PC-3 (cell line): ENCODE measurements at regions not wholly inside any gene's neighbourhood (a gene's known extent, or its start where the extent isn't known, plus 50 kb on each side); places are given as distances from the start of the nearest gene placed in this dataset.

Source experiments
- ATAC-seq: fragments of 200-7000 bp; cut with Tn5 transposase; 2 replicates; pipeline ENCODE4 v1.9.1; 2020; ENCODE audit warnings: mild to moderate bottlenecking, moderate library complexity
- BruUV-seq: library from RNA; stranded (reverse); fragments of 400-500 nt; replicated peaks from 2 replicates; lab custom pipeline; 2021; lab: Mats Ljungman, UMichigan
- CTCF ChIA-PET: fragments of 300-600 bp; sonication (Branson Sonifier 250); formaldehyde crosslinking; loops from one replicate; lab custom pipeline; 2022; ENCODE audit warnings: antibody characterized with exemption; lab: Charles Lee
- POLR2A ChIA-PET: fragments of 300-600 bp; sonication (Branson Sonifier 250); formaldehyde crosslinking; loops from one replicate; lab custom pipeline; 2022; ENCODE audit warnings: antibody characterized with exemption; ENCODE audit not compliant: unreplicated experiment; lab: Charles Lee
- DNase-seq: peaks from one replicate; pipeline ENCODE4 v3.0.0-alpha.2; 2015
- H2AFZ ChIP-seq: fragments of 300-600 bp; sonication (generic); 2 replicates; pipeline ENCODE4 v1.6.0; 2016; ENCODE audit warnings: antibody characterized with exemption, low read length
- H3F3A ChIP-seq: fragments of 300-600 bp; sonication (generic); one replicate; pipeline ENCODE4 v1.6.0; 2017; ENCODE audit warnings: antibody characterized with exemption, low read length, control low read depth, mild to moderate bottlenecking; ENCODE audit not compliant: unreplicated experiment
- H3K27ac ChIP-seq: fragments of 300-600 bp; sonication (generic); 2 replicates; pipeline ENCODE4 v1.5.1; 2016; ENCODE audit warnings: mild to moderate bottlenecking, low read length
- H3K27me3 ChIP-seq: fragments of 300-600 bp; sonication (generic); 2 replicates; pipeline ENCODE4 v1.6.1; 2016; ENCODE audit warnings: low read length, mixed read lengths
- H3K36me3 ChIP-seq: fragments of 300-600 bp; sonication (generic); 2 replicates; pipeline ENCODE4 v1.6.1; 2016; ENCODE audit warnings: low read depth, mixed run types, low read length, mixed read lengths
- H3K4me1 ChIP-seq: fragments of 300-600 bp; sonication (generic); 2 replicates; pipeline ENCODE4 v1.5.1; 2016; ENCODE audit warnings: low read length; ENCODE audit not compliant: insufficient read depth
- H3K4me2 ChIP-seq: fragments of 300-600 bp; sonication (generic); 2 replicates; pipeline ENCODE4 v1.6.0; 2016; ENCODE audit warnings: low read length
- H3K4me3 ChIP-seq: fragments of 300-600 bp; sonication (generic); 2 replicates; pipeline ENCODE4 v1.5.1; 2016; ENCODE audit warnings: mild to moderate bottlenecking, low read length, mixed read lengths
- H3K79me2 ChIP-seq: fragments of 300-600 bp; sonication (generic); 2 replicates; pipeline ENCODE4 v1.6.1; 2017; ENCODE audit warnings: low read length, mixed read lengths
- H3K9ac ChIP-seq: fragments of 300-600 bp; sonication (generic); 2 replicates; pipeline ENCODE4 v1.6.0; 2016; ENCODE audit warnings: mild to moderate bottlenecking, low read length
- H3K9me2 ChIP-seq: fragments of 300-600 bp; sonication (generic); replicated peaks from 2 replicates; pipeline ENCODE4 v1.6.1; 2016; ENCODE audit warnings: mixed run types, low read length, mixed read lengths
- H3K9me3 ChIP-seq: fragments of 300-600 bp; sonication (generic); 2 replicates; pipeline ENCODE4 v1.6.1; 2016; ENCODE audit warnings: low read length, mixed read lengths
- H4K20me1 ChIP-seq: fragments of 300-600 bp; sonication (generic); 2 replicates; pipeline ENCODE4 v1.6.1; 2016; ENCODE audit warnings: low read length, mixed read lengths
- CTCF ChIP-seq: fragments of 300-600 bp; sonication (generic); conservative IDR thresholded peaks from 2 replicates; pipeline ENCODE4 v1.5.1; 2017; ENCODE audit warnings: antibody characterized with exemption, low read depth, mild to moderate bottlenecking, low read length
- EZH2 ChIP-seq: fragments of 300-600 bp; sonication (generic); IDR thresholded peaks from one replicate; pipeline ENCODE4 v1.6.1; 2017; ENCODE audit warnings: antibody characterized with exemption, mild to moderate bottlenecking, low read length; ENCODE audit not compliant: unreplicated experiment
- EZH2phosphoT487 ChIP-seq: fragments of 300-600 bp; sonication (generic); IDR thresholded peaks from 2 replicates; pipeline ENCODE4 v1.6.1; 2018; ENCODE audit warnings: mild to moderate bottlenecking, antibody characterized with exemption, low read length, borderline replicate concordance
- intact Hi-C: fragments of 100-400 bp; cut with micrococcal nuclease; formaldehyde crosslinking; loops from 2 replicates; pipeline ENCODE4 v1.9.0; 2023

GRCh38 chr3:181913254-181913653 is 201.5 kb downstream of the SOX2 start:
- intact Hi-C loops, result no loop called here
- peak; percentile 79 for DNase-seq

DNA sequence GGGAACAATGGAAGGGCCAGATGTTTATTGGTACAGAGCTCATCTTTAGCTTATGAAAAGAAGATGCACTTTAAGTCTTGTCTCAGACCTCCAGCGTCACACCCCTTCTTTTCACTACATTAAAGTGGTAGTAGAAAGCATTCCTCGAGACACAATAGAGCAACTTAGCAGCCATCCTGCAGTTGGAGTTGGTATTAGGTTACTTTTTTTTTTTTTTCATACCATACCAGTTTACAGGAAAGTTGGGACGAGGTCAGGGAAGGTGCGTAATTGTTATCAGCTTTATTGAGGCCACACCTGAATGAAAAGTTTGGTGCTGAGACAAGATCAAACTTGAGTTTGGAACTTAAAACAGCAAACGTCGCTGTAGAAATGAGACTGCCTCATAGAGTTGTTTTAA is 203.8 kb downstream of the SOX2 start:
- no peaks in the 10 kb centered on the region for H4K20me1 ChIP-seq
- no peaks in the 10 kb centered on the region for H3K79me2 ChIP-seq
- H3F3A ChIP-seq, result no peaks in the 10 kb centered on the region
- ATAC-seq (no peak), DNase-seq (no peak)
- no peak overlapping the region for H3K9ac ChIP-seq
- H3K9me2 ChIP-seq, result no peaks in the 10 kb centered on the region
- no peak overlapping the region for H3K27ac ChIP-seq
- intact Hi-C loops, result no loop called here
- peaks cover 35% of the 10 kb centered on the region for H3K4me1 ChIP-seq
- CTCF ChIA-PET, result no interaction called here
- POLR2A ChIA-PET, result no interaction called here
- no peaks in the 10 kb centered on the region for H3K27me3 ChIP-seq
- no peak overlapping the region for H3K4me2 ChIP-seq
- H3K9me3 ChIP-seq, result no peaks in the 10 kb centered on the region
- no TSS peak for BruUV-seq
- H2AFZ ChIP-seq, result no peak overlapping the region
- no peak overlapping the region for H3K4me3 ChIP-seq
- TF ChIP-seq EZH2 (no peak), CTCF (no peak), EZH2phosphoT487 (no peak)
- H3K36me3 ChIP-seq, result no peaks in the 10 kb centered on the region

More at GRCh38 chr3:181913254-181913653, 201.5 kb downstream of the SOX2 start:
- Histone ChIP-seq H3K27me3 (no peaks in the 10 kb centered on the region), H3K4me3 (no peak overlapping the region), H3K9me2 (no peaks in the 10 kb centered on the region), H3K9ac (no peak overlapping the region), H3K4me2 (peak overlapping the region; percentile 48), H3F3A (no peaks in the 10 kb centered on the region), H3K9me3 (no peaks in the 10 kb centered on the region), H3K4me1 (peaks cover 16% of the 10 kb centered on the region), H3K36me3 (no peaks in the 10 kb centered on the region), H3K27ac (no peak overlapping the region), H2AFZ (no peak overlapping the region), H3K79me2 (no peaks in the 10 kb centered on the region), H4K20me1 (no peaks in the 10 kb centered on the region)
- CTCF ChIA-PET, result no interaction called here
- no peak for TF ChIP-seq EZH2
- BruUV-seq, result no TSS peak
- ATAC-seq, result peak; percentile 88
- POLR2A ChIA-PET, result no interaction called here

DNA sequence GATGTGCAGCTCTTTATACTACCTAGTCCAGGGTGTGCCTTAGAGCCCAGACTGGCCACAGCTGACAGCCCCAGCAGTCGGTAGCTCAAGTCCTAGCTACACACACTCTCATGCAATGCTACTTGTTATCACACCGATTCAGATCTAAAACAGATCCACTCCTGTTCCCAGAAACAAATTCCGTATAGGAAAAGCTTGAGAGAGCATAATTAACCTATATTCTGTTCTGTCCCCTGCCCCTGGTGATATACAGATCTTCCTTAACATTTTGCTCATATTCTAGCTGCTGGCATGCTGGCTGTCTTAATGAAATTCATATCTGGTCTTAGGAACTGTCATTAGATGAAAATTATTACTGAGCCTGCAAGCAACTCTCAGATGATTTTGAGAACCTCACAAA is 204.3 kb downstream of the SOX2 start:
- TF ChIP-seq EZH2phosphoT487 (no peak), CTCF (no peak), EZH2 (no peak)
- Histone ChIP-seq H3K4me3 (no peak overlapping the region), H3K79me2 (no peaks in the 10 kb centered on the region), H3K36me3 (no peaks in the 10 kb centered on the region), H4K20me1 (no peaks in the 10 kb centered on the region), H3K27me3 (no peaks in the 10 kb centered on the region), H3K9me3 (no peaks in the 10 kb centered on the region), H3K27ac (no peak overlapping the region), H3K9ac (no peak overlapping the region), H3K9me2 (no peaks in the 10 kb centered on the region), H3F3A (no peaks in the 10 kb centered on the region), H3K4me1 (peaks cover 40% of the 10 kb centered on the region), H2AFZ (no peak overlapping the region), H3K4me2 (no peak overlapping the region)
- ChIA-PET CTCF (no interaction called here), POLR2A (no interaction called here)
- DNase-seq, result no peak
- intact Hi-C loops, result no loop called here
- no peak for ATAC-seq
- BruUV-seq, result no TSS peak
